ENCODE measurements at regions not wholly inside any gene's neighbourhood (a gene's known extent, or its start where the extent isn't known, plus 50 kb on each side); places are given as distances from the start of the nearest gene placed in this dataset.
A peak's percentile ranks its signal among the peaks of the same experiment; 100 is the strongest.

- no peak for TF ChIP-seq CTCF (IDR thresholded peaks at IDR 0.05; ENCODE audit: insufficient read depth, low read length, severe bottlenecking)
- FAIRE-seq (no peak), DNase-seq (ENCODE audit: low read depth) (no peak)
- H3K4me3 ChIP-seq (ENCODE audit: low read depth, low read length): no peak overlapping the region
- peaks cover 1% of the 10 kb centered on the region for H3K27me3 ChIP-seq (ENCODE audit: control insufficient read depth, insufficient read depth, low read length)
- H3K36me3 ChIP-seq (ENCODE audit: control insufficient read depth, insufficient read depth, low read length): no peaks in the 10 kb centered on the region
These were observed 57.1 kb downstream of the HLA-A start for GRCh38 chr6:29999416-29999815.

GRCh38 chr6:30000156-30000791 lies 57.9 kb downstream of the HLA-A start:
- no peak for FAIRE-seq
- H3K4me3 ChIP-seq (ENCODE audit: low read depth, low read length): no peak overlapping the region

GRCh38 chr6:30002871-30003270 lies 58.2 kb upstream of the POLR1H start:
- DNase-seq (ENCODE audit: low read depth): peak; percentile 65

More at GRCh38 chr6:30000156-30000791, 57.9 kb downstream of the HLA-A start:
- no peak for TF ChIP-seq CTCF (IDR thresholded peaks at IDR 0.05; ENCODE audit: insufficient read depth, low read length, severe bottlenecking)
- Histone ChIP-seq H3K36me3 (ENCODE audit: control insufficient read depth, insufficient read depth, low read length) (no peaks in the 10 kb centered on the region), H3K27me3 (ENCODE audit: control insufficient read depth, insufficient read depth, low read length) (peaks cover 1% of the 10 kb centered on the region)
- DNase-seq (ENCODE audit: low read depth): no peak

GRCh38 chr6:30005482-30005881 lies 55.6 kb upstream of the POLR1H start:
- no peak for TF ChIP-seq CTCF (IDR thresholded peaks at IDR 0.05; ENCODE audit: insufficient read depth, low read length, severe bottlenecking)
- no peaks in the 10 kb centered on the region for H3K36me3 ChIP-seq (ENCODE audit: control insufficient read depth, insufficient read depth, low read length)
- DNase-seq (ENCODE audit: low read depth): no peak
- no peak overlapping the region for H3K4me3 ChIP-seq (ENCODE audit: low read depth, low read length)
- peaks cover 10% of the 10 kb centered on the region for H3K27me3 ChIP-seq (ENCODE audit: control insufficient read depth, insufficient read depth, low read length)
- FAIRE-seq: no peak

More at GRCh38 chr6:30002871-30003270, 58.2 kb upstream of the POLR1H start:
- Histone ChIP-seq H3K27me3 (ENCODE audit: control insufficient read depth, insufficient read depth, low read length) (peaks cover 1% of the 10 kb centered on the region), H3K36me3 (ENCODE audit: control insufficient read depth, insufficient read depth, low read length) (no peaks in the 10 kb centered on the region), H3K4me3 (ENCODE audit: low read depth, low read length) (no peak overlapping the region)
- TF ChIP-seq CTCF (IDR thresholded peaks at IDR 0.05; ENCODE audit: insufficient read depth, low read length, severe bottlenecking): no peak
- no peak for FAIRE-seq

GRCh38 chr6:30006170-30007131 lies 54.6 kb upstream of the POLR1H start:
- Histone ChIP-seq H3K27me3 (ENCODE audit: control insufficient read depth, insufficient read depth, low read length) (peaks cover 10% of the 10 kb centered on the region), H3K36me3 (ENCODE audit: control insufficient read depth, insufficient read depth, low read length) (peaks cover 1% of the 10 kb centered on the region), H3K4me3 (ENCODE audit: low read depth, low read length) (peak overlapping the region; percentile 9)
- DNase-seq (ENCODE audit: low read depth) (no peak), FAIRE-seq (no peak)
- no peak for TF ChIP-seq CTCF (IDR thresholded peaks at IDR 0.05; ENCODE audit: insufficient read depth, low read length, severe bottlenecking)

Data from bronchial epithelial cell (primary cell).